SU-DHL-6 (cell line): ENCODE measurements at regions not wholly inside any gene's neighbourhood (a gene's known extent, or its start where the extent isn't known, plus 50 kb on each side); places are given as distances from the start of the nearest gene placed in this dataset.

Experiments
- H2AFZ ChIP-seq: fragments of 200-600 bp; sonication (generic); 2 replicates; pipeline ENCODE4 v1.6.1; 2014; ENCODE audit warnings: low read depth, mild to moderate bottlenecking, moderate library complexity, mixed read lengths, antibody characterized with exemption, low read length; ENCODE audit not compliant: severe bottlenecking
- H3F3A ChIP-seq: fragments of 200-600 bp; shearing (Covaris generic); 2 replicates; pipeline ENCODE4 v1.6.0; 2016; ENCODE audit warnings: antibody characterized with exemption, mild to moderate bottlenecking; ENCODE audit not compliant: insufficient read depth
- H3K27ac ChIP-seq: fragments of 200-600 bp; sonication (generic); 2 replicates; pipeline ENCODE4 v1.5.1; 2016; ENCODE audit warnings: low read depth, mild to moderate bottlenecking, low read length, moderate library complexity, mixed read lengths
- H3K27me3 ChIP-seq: fragments of 200-600 bp; sonication (generic), shearing (Covaris generic); 2 replicates; pipeline ENCODE4 v1.6.0; 2014; ENCODE audit warnings: mild to moderate bottlenecking, low read length
- H3K36me3 ChIP-seq: fragments of 200-600 bp; sonication (generic); 2 replicates; pipeline ENCODE4 v1.6.1; 2014; ENCODE audit warnings: mild to moderate bottlenecking, low read length, mixed read lengths
- H3K4me2 ChIP-seq: fragments of 300-600, 200-600 bp; shearing (Covaris generic), sonication (generic); 2 replicates; pipeline ENCODE4 v1.6.0; 2014; ENCODE audit warnings: low read length, low read depth, mild to moderate bottlenecking; ENCODE audit not compliant: poor library complexity, severe bottlenecking
- H3K4me3 ChIP-seq: fragments of 200-600 bp; sonication (generic); 2 replicates; pipeline ENCODE4 v1.5.1; 2014; ENCODE audit warnings: antibody characterized with exemption, low read length, mild to moderate bottlenecking, mixed read lengths; ENCODE audit not compliant: insufficient read depth, poor library complexity, severe bottlenecking
- H3K79me2 ChIP-seq: fragments of 200-600 bp; sonication (generic); 2 replicates; pipeline ENCODE4 v1.6.1; 2014; ENCODE audit warnings: mild to moderate bottlenecking, low read length, moderate library complexity; ENCODE audit not compliant: insufficient read depth
- H3K9ac ChIP-seq: fragments of 200-600 bp; sonication (generic); 2 replicates; pipeline ENCODE4 v1.7.0; 2014; ENCODE audit warnings: mild to moderate bottlenecking, low read length
- H3K9me2 ChIP-seq: fragments of 200-600 bp; sonication (generic); replicated peaks from 2 replicates; pipeline ENCODE4 v1.6.1; 2014; ENCODE audit warnings: low read length; ENCODE audit not compliant: insufficient read depth
- H3K9me3 ChIP-seq: fragments of 200-600 bp; sonication (generic); 2 replicates; pipeline ENCODE4 v1.6.1; 2014; ENCODE audit warnings: low read length, mixed read lengths; ENCODE audit not compliant: insufficient read depth
- H4K20me1 ChIP-seq: fragments of 200-600 bp; sonication (generic); 2 replicates; pipeline ENCODE4 v1.6.1; 2014; ENCODE audit warnings: low read depth, mild to moderate bottlenecking, antibody characterized with exemption, low read length, moderate library complexity, mixed read lengths
- CTCF ChIP-seq: fragments of 200-600 bp; sonication (generic); IDR thresholded peaks from one replicate; pipeline ENCODE4 v1.5.1; 2017; ENCODE audit warnings: antibody characterized with exemption, mild to moderate bottlenecking, low read length, moderate library complexity; ENCODE audit not compliant: insufficient read depth, poor library complexity, severe bottlenecking
- EZH2phosphoT487 ChIP-seq: fragments of 200-600 bp; sonication (generic), shearing (Covaris generic); conservative IDR thresholded peaks from 2 replicates; pipeline ENCODE4 v1.6.1; 2018; ENCODE audit warnings: mild to moderate bottlenecking, antibody characterized with exemption, low read length, moderate library complexity, mixed read lengths

GRCh38 chr1:84073266-84073665 lies 70.8 kb upstream of the PRKACB start:
- peaks cover 4% of the 10 kb centered on the region; the same call in 1 of the 2 replicates for H3K36me3 ChIP-seq
- H3K27ac ChIP-seq: no peak overlapping the region
- TF ChIP-seq CTCF (no peak), EZH2phosphoT487 (no peak)
- H3F3A ChIP-seq: peaks cover 11% of the 10 kb centered on the region; the same call in 1 of the 2 replicates
- no peak overlapping the region for H3K9ac ChIP-seq
- peaks cover 23% of the 10 kb centered on the region; the same call in 1 of the 2 replicates for H3K9me3 ChIP-seq
- H3K79me2 ChIP-seq: peaks cover 6% of the 10 kb centered on the region; the same call in 1 of the 2 replicates
- no peak overlapping the region for H2AFZ ChIP-seq
- H3K4me3 ChIP-seq: no peak overlapping the region
- no peaks in the 10 kb centered on the region for H4K20me1 ChIP-seq
- no peaks in the 10 kb centered on the region for H3K27me3 ChIP-seq
- no peak overlapping the region for H3K4me2 ChIP-seq
- no peaks in the 10 kb centered on the region for H3K9me2 ChIP-seq

- Histone ChIP-seq H3K9me3 (peaks cover 23% of the 10 kb centered on the region; the same call in 1 of the 2 replicates), H3K4me2 (no peak overlapping the region), H3K4me3 (no peak overlapping the region), H4K20me1 (no peaks in the 10 kb centered on the region), H3K27me3 (no peaks in the 10 kb centered on the region), H3K27ac (no peak overlapping the region), H2AFZ (no peak overlapping the region), H3K9ac (no peak overlapping the region), H3K9me2 (no peaks in the 10 kb centered on the region), H3K36me3 (peaks cover 4% of the 10 kb centered on the region; the same call in 1 of the 2 replicates), H3F3A (0 out of 2 replicates have a peak, but pooled peaks cover 4% of the 10 kb centered on the region), H3K79me2 (no peaks in the 10 kb centered on the region)
- TF ChIP-seq CTCF (no peak), EZH2phosphoT487 (no peak)
These were observed 70.4 kb upstream of the TTLL7 start for GRCh38 chr1:84069236-84069845.

- no peak overlapping the region for H3K9ac ChIP-seq
- H3K9me3 ChIP-seq: no peaks in the 10 kb centered on the region
- no peak for TF ChIP-seq CTCF
- TF ChIP-seq EZH2phosphoT487: no peak
- no peaks in the 10 kb centered on the region for H3K79me2 ChIP-seq
- H3K27ac ChIP-seq: no peak overlapping the region
- H2AFZ ChIP-seq: no peak overlapping the region
- H3K27me3 ChIP-seq: no peaks in the 10 kb centered on the region
- H3K4me3 ChIP-seq: no peak overlapping the region
- H3K36me3 ChIP-seq: no peaks in the 10 kb centered on the region
- no peaks in the 10 kb centered on the region for H3K9me2 ChIP-seq
- H4K20me1 ChIP-seq: no peaks in the 10 kb centered on the region
- no peak overlapping the region for H3K4me2 ChIP-seq
- H3F3A ChIP-seq: no peaks in the 10 kb centered on the region
These were observed 63.6 kb upstream of the TTLL7 start for GRCh38 chr1:84062496-84062895.
